Mesendoderm (in vitro differentiated cells): ENCODE measurements at regions not wholly inside any gene's neighbourhood (a gene's known extent, or its start where the extent isn't known, plus 50 kb on each side); places are given as distances from the start of the nearest gene placed in this dataset.
A peak's percentile ranks its signal among the peaks of the same experiment; 100 is the strongest.

ENCODE experiments used
- DNase-seq: peaks from one replicate; pipeline ENCODE4 v3.0.0; 2013
- H2AK5ac ChIP-seq: 2 replicates; pipeline ENCODE4 v1.6.1; 2013; ENCODE audit warnings: low read length, inconsistent platforms
- H2BK120ac ChIP-seq: 2 replicates; pipeline ENCODE4 v1.6.1; 2013; ENCODE audit warnings: low read depth, mild to moderate bottlenecking, low read length, moderate library complexity, mixed read lengths
- H2BK15ac ChIP-seq: replicated peaks from 2 replicates; pipeline ENCODE4 v1.6.1; 2013; ENCODE audit warnings: low read depth, mild to moderate bottlenecking, moderate library complexity
- H2BK5ac ChIP-seq: 2 replicates; pipeline ENCODE4 v1.6.1; 2013; ENCODE audit warnings: low read length, inconsistent platforms
- H3K18ac ChIP-seq: 2 replicates; pipeline ENCODE4 v1.6.1; 2013; ENCODE audit warnings: mild to moderate bottlenecking, low read length, mixed read lengths
- H3K23ac ChIP-seq: one replicate; pipeline ENCODE4 v1.6.1; 2013; ENCODE audit warnings: low read length
- H3K27ac ChIP-seq: 2 replicates; pipeline ENCODE4 v1.5.1; 2013; ENCODE audit warnings: low read depth, mild to moderate bottlenecking, inconsistent platforms, low read length, moderate library complexity
- H3K27me3 ChIP-seq: 2 replicates; pipeline ENCODE4 v1.6.1; 2013; ENCODE audit warnings: low read length, control low read depth, mild to moderate bottlenecking, inconsistent platforms; ENCODE audit not compliant: insufficient read depth, poor library complexity
- H3K36me3 ChIP-seq: 2 replicates; pipeline ENCODE4 v1.6.1; 2013; ENCODE audit warnings: low read length, inconsistent platforms; ENCODE audit not compliant: control insufficient read depth, insufficient read depth
- H3K4ac ChIP-seq: one replicate; pipeline ENCODE4 v1.6.1; 2013; ENCODE audit warnings: low read depth, mild to moderate bottlenecking, low read length, moderate library complexity
- H3K4me1 ChIP-seq: 2 replicates; pipeline ENCODE4 v1.6.1; 2013; ENCODE audit warnings: low read depth, low read length, inconsistent platforms; ENCODE audit not compliant: control insufficient read depth
- H3K4me2 ChIP-seq: 2 replicates; pipeline ENCODE4 v1.6.1; 2013; ENCODE audit warnings: low read length
- H3K4me3 ChIP-seq: 2 replicates; pipeline ENCODE4 v1.5.1; 2013; ENCODE audit warnings: mild to moderate bottlenecking, low read length
- H3K56ac ChIP-seq: one replicate; pipeline ENCODE4 v1.6.1; 2013; ENCODE audit warnings: low read length
- H3K79me1 ChIP-seq: 2 replicates; pipeline ENCODE4 v1.6.1; 2013; ENCODE audit warnings: low read length, inconsistent platforms
- H3K79me2 ChIP-seq: 2 replicates; pipeline ENCODE4 v1.6.1; 2013; ENCODE audit warnings: mild to moderate bottlenecking, low read length; ENCODE audit not compliant: control insufficient read depth, insufficient read depth
- H3K9ac ChIP-seq: 2 replicates; pipeline ENCODE4 v1.6.1; 2013; ENCODE audit warnings: low read length, inconsistent platforms
- H4K5ac ChIP-seq: one replicate; pipeline ENCODE4 v1.6.1; 2013; ENCODE audit warnings: low read length
- H4K8ac ChIP-seq: one replicate; pipeline ENCODE4 v1.6.1; 2013; ENCODE audit warnings: low read depth, mild to moderate bottlenecking, control low read depth, low read length, moderate library complexity
- WGBS: extraction: QIAGEN DNeasy Blood & Tissue Kit; methylation state at CpG from one replicate; pipeline ENCODE4 v1.1.7; 2013; ENCODE audit warnings: low lambda C conversion rate, missing lambda C conversion rate; ENCODE audit not compliant: insufficient coverage; ENCODE audit errors: extremely low coverage; 5-methylcytosine and 5-hydroxymethylcytosine counted together

DNA sequence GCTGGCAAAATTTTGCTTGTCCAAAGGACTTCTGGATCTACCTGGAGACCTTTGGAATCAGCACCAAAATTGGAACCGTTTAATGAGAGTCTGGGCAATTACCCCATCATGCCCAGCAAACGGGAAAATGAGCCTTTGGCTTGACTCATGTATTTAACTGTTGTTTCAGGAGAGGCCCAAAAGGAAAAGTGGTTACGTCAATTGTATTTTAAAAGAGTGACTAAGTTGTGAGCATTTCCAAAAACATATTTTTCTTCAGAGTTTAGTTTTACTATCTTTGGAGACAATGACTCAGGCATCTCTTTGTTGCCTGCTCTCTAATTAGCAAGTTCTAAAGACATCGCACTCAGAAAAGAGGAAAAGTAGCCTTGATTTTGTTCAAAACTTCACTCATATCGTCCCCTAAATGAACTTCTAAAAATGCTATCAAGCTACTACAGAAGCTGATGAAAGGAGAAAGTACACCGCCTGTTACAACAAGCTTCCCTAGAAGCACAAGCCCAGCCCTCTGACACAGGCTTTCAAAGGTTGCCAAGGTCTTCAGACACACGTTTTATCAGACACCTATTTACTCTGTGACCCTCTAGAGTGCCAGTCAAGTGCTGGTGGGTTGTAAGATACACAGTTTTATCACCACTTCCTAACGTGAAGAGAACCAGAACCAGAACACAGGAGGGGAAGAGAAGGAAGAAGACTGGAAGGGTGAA is 146.2 kb downstream of the TBX18 start:
- Histone ChIP-seq H3K4me3 (no peak overlapping the region), H2BK120ac (no peak overlapping the region), H3K27ac (peak overlapping the region; percentile 10), H3K56ac (no peak overlapping the region), H3K36me3 (no peaks in the 10 kb centered on the region), H2AK5ac (no peak overlapping the region), H4K8ac (no peak overlapping the region), H3K23ac (no peak overlapping the region), H2BK15ac (no peak overlapping the region), H3K27me3 (no peaks in the 10 kb centered on the region), H3K79me1 (no peaks in the 10 kb centered on the region), H3K79me2 (no peaks in the 10 kb centered on the region), H3K4me1 (no peaks in the 10 kb centered on the region), H3K18ac (peak overlapping the region; percentile 18), H3K9ac (no peak overlapping the region), H3K4me2 (no peak overlapping the region), H2BK5ac (no peak overlapping the region), H3K4ac (peak overlapping the region; percentile 70), H4K5ac (no peak overlapping the region)
- no CpG with 5 or more reads among the region's 8 CpGs for WGBS
- DNase-seq: peak; percentile 80

GRCh38 chr6:84615987-84616386 is 148.4 kb downstream of the TBX18 start:
- Histone ChIP-seq H3K56ac (no peak overlapping the region), H3K18ac (no peak overlapping the region), H3K23ac (no peak overlapping the region), H2AK5ac (no peak overlapping the region), H3K79me1 (no peaks in the 10 kb centered on the region), H3K36me3 (no peaks in the 10 kb centered on the region), H4K5ac (no peak overlapping the region), H3K9ac (no peak overlapping the region), H3K27me3 (no peaks in the 10 kb centered on the region), H3K4me2 (no peak overlapping the region), H2BK15ac (no peak overlapping the region), H4K8ac (no peak overlapping the region), H3K27ac (no peak overlapping the region), H3K79me2 (no peaks in the 10 kb centered on the region), H3K4me1 (no peaks in the 10 kb centered on the region), H3K4me3 (no peak overlapping the region), H2BK5ac (no peak overlapping the region), H2BK120ac (no peak overlapping the region), H3K4ac (no peak overlapping the region)
- DNase-seq: no peak
- no CpG with 5 or more reads among the region's 2 CpGs for WGBS

DNA sequence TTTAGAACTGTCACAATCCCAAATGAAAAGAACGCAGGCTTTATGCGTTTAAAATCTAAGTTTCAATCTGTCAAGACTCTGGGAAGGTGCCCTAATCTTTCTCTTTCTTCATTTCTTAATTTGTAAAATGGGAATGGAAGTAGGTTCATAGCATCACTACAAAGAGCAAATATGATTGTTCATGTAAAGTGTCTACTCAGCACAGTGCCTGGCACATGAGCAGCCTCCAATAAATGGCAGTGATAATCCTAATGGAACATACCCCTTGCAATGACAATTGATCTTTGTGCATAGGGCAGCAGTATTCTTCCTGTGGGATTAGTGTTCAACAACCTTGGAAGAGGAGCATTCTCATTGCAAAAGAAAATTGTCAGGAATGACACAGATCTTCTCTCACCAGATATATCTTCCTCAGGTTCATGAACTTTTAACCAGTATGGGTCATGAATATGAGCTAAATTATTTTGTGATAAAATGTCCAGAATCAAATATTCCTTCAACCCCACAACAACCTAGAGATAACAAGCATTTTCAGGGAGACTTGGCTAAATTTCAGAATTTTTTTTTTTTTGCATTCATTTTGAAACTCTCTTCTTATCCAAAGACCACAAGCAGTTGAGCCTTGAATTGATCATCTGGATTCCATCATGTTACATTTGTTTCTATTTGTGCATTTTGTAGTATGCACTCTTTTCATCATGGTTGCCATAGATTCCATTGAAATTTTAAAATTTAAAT is 149.1 kb downstream of the TBX18 start:
- H3K79me2 ChIP-seq: no peaks in the 10 kb centered on the region
- H3K79me1 ChIP-seq: no peaks in the 10 kb centered on the region
- H2BK120ac ChIP-seq: no peak overlapping the region
- no peak overlapping the region for H3K4me3 ChIP-seq
- no peak overlapping the region for H3K9ac ChIP-seq
- no peak overlapping the region for H4K8ac ChIP-seq
- H3K56ac ChIP-seq: no peak overlapping the region
- no peak overlapping the region for H3K27ac ChIP-seq
- no peak overlapping the region for H2BK15ac ChIP-seq
- H3K4me1 ChIP-seq: no peaks in the 10 kb centered on the region
- no CpG with 5 or more reads among the region's 2 CpGs for WGBS
- no peak overlapping the region for H2AK5ac ChIP-seq
- H3K4ac ChIP-seq: no peak overlapping the region
- no peak for DNase-seq
- H2BK5ac ChIP-seq: no peak overlapping the region
- H3K36me3 ChIP-seq: no peaks in the 10 kb centered on the region
- H3K23ac ChIP-seq: no peak overlapping the region
- H3K4me2 ChIP-seq: no peak overlapping the region
- no peak overlapping the region for H3K18ac ChIP-seq
- H3K27me3 ChIP-seq: no peaks in the 10 kb centered on the region
- no peak overlapping the region for H4K5ac ChIP-seq

DNA sequence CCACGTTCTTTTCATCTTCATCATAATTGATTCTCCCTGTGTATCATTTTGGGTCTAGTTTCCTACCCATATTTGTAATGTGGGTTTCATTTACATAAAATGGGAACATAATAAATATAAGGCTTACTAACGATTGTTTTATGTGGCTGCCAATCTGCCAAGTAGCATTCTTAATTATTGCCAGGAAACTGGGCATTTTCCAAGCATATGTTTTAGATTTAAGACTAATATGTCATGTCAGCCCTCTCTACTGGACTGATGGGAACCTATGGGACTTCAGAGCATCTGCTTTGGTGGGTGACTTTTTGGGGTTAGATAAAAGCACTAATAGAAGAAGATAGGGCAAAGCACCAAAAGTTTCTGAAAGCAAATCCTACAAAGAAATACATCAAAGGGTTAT is 157.5 kb downstream of the TBX18 start:
- WGBS: no CpG with 5 or more reads among the region's 2 CpGs
- no peaks in the 10 kb centered on the region for H3K27me3 ChIP-seq
- no peak overlapping the region for H3K9ac ChIP-seq

GRCh38 chr6:84605298-84605697 is 159.1 kb downstream of the TBX18 start:
- H4K5ac ChIP-seq: no peak overlapping the region
- no peaks in the 10 kb centered on the region for H3K79me2 ChIP-seq
- no peak overlapping the region for H2BK15ac ChIP-seq
- H3K23ac ChIP-seq: no peak overlapping the region
- no peak for DNase-seq
- H3K27ac ChIP-seq: no peak overlapping the region
- no peaks in the 10 kb centered on the region for H3K4me1 ChIP-seq
- no peaks in the 10 kb centered on the region for H3K27me3 ChIP-seq
- H3K9ac ChIP-seq: no peak overlapping the region
- no CpG with 5 or more reads among the region's 1 CpG for WGBS
- H2BK5ac ChIP-seq: no peak overlapping the region
- no peak overlapping the region for H3K4me3 ChIP-seq
- no peak overlapping the region for H2AK5ac ChIP-seq
- no peak overlapping the region for H3K18ac ChIP-seq
- H3K4me2 ChIP-seq: no peak overlapping the region
- H3K79me1 ChIP-seq: no peaks in the 10 kb centered on the region
- H2BK120ac ChIP-seq: no peak overlapping the region
- H4K8ac ChIP-seq: no peak overlapping the region
- H3K36me3 ChIP-seq: no peaks in the 10 kb centered on the region
- H3K4ac ChIP-seq: no peak overlapping the region
- no peak overlapping the region for H3K56ac ChIP-seq

More for the DNA sequence above, 157.5 kb downstream of the TBX18 start:
- no peak overlapping the region for H3K4ac ChIP-seq
- H3K4me3 ChIP-seq: no peak overlapping the region
- H3K79me2 ChIP-seq: no peaks in the 10 kb centered on the region
- H2BK15ac ChIP-seq: no peak overlapping the region
- H3K79me1 ChIP-seq: no peaks in the 10 kb centered on the region
- H2BK5ac ChIP-seq: no peak overlapping the region
- H3K36me3 ChIP-seq: no peaks in the 10 kb centered on the region
- H4K8ac ChIP-seq: no peak overlapping the region
- H3K4me1 ChIP-seq: no peaks in the 10 kb centered on the region
- H2BK120ac ChIP-seq: no peak overlapping the region
- no peak overlapping the region for H4K5ac ChIP-seq
- H3K56ac ChIP-seq: no peak overlapping the region
- H3K23ac ChIP-seq: no peak overlapping the region
- no peak overlapping the region for H3K18ac ChIP-seq
- H3K4me2 ChIP-seq: no peak overlapping the region
- DNase-seq: no peak
- no peak overlapping the region for H3K27ac ChIP-seq
- H2AK5ac ChIP-seq: no peak overlapping the region
